ENCODE measurements at regions not wholly inside any gene's neighbourhood (a gene's known extent, or its start where the extent isn't known, plus 50 kb on each side); places are given as distances from the start of the nearest gene placed in this dataset.

DNA sequence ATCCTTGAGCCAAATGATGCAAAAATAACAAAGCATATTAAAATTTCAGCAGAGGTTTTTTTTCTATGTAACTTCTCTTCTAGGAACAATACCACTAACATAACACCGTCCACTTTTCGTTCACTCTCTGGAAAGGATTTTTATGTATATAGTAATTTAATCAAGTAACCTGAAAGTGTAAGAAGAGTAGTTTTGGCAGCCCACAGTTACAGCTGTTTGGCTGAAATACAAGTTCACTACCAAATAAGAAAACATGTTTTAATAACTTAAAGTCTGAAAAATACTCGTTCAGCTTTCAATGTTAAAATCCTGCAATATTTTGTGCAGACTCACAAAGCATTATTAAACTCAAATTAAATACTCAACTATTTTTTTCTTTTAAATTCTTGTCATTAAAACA lies 896.8 kb upstream of the ADGRL4 start:
- Histone ChIP-seq H3K36me3 (ENCODE audit: control insufficient read depth in 2 of 4, insufficient read depth in 4 of 4, low read length in 3 of 4) (no peaks in the 10 kb centered on the region), H4K91ac (replicated peaks; ENCODE audit: insufficient read length, low read length) (no peak overlapping the region), H3K23me2 (ENCODE audit: low read depth, low read length) (no peaks in the 10 kb centered on the region), H3K79me2 (ENCODE audit: control insufficient read depth in 1 of 2, insufficient read depth in 2 of 2, low read length in 2 of 2) (no peaks in the 10 kb centered on the region), H4K20me1 (replicated peaks in 1 of 2; ENCODE audit: control insufficient read depth in 1 of 2, insufficient read depth in 2 of 2, low read length in 2 of 2) (no peaks in the 10 kb centered on the region), H3K4me3 (ENCODE audit: extremely low read depth in 1 of 4, insufficient read depth in 2 of 4, low read depth in 3 of 4, low read length in 4 of 4) (no peak overlapping the region), H2BK15ac (ENCODE audit: low read length) (no peak overlapping the region), H2AFZ (ENCODE audit: low read length) (no peak overlapping the region), H3K9ac (replicated peaks in 1 of 4; ENCODE audit: extremely low read depth in 1 of 4, low read depth in 3 of 4, low read length in 3 of 4) (no peak overlapping the region), H3K14ac (ENCODE audit: insufficient read length) (no peak overlapping the region), H3K27ac (ENCODE audit: low read depth, low read length) (no peak overlapping the region), H2BK20ac (ENCODE audit: low read length) (no peak overlapping the region), H3K23ac (ENCODE audit: insufficient read length) (no peak overlapping the region), H3K4ac (replicated peaks; ENCODE audit: insufficient read length, low read depth, low read length) (no peak overlapping the region), H2AK5ac (ENCODE audit: low read depth, low read length) (no peak overlapping the region), H3K18ac (ENCODE audit: extremely low read depth, low read length) (no peak overlapping the region), H3K4me1 (replicated peaks in 1 of 4; ENCODE audit: control insufficient read depth in 3 of 4, insufficient read depth in 4 of 4, low read length in 3 of 4) (no peaks in the 10 kb centered on the region), H2BK12ac (ENCODE audit: low read depth, low read length) (no peak overlapping the region), H3K9me3 (ENCODE audit: insufficient read depth in 2 of 2, low read depth in 1 of 2, low read length in 1 of 2) (peaks cover 0 to 2% of the 10 kb centered on the region in 2 experiments; a peak in 1 of 4 replicates), H4K8ac (ENCODE audit: extremely low read depth, insufficient read depth, low read length) (no peak overlapping the region), H2BK5ac (ENCODE audit: low read depth, low read length) (no peak overlapping the region), H4K5ac (ENCODE audit: insufficient read length, low read depth, low read length) (no peak overlapping the region), H3K79me1 (ENCODE audit: low read depth, low read length) (no peaks in the 10 kb centered on the region), H2BK120ac (replicated peaks; ENCODE audit: low read depth, low read length) (no peak overlapping the region), H3K4me2 (ENCODE audit: insufficient read depth in 1 of 2, low read depth in 2 of 2, low read length in 2 of 2) (no peak overlapping the region), H3K27me3 (replicated peaks in 1 of 4; ENCODE audit: control insufficient read depth in 3 of 4, extremely low read depth in 1 of 4, insufficient read depth in 3 of 4, low read length in 3 of 4) (no peaks in the 10 kb centered on the region), H3K56ac (replicated peaks; ENCODE audit: insufficient read length, low read depth, low read length) (no peak overlapping the region)
- TF ChIP-seq MAFK (IDR thresholded peaks at IDR 0.05; ENCODE audit: low read depth, low read length) (no peak), SP4 (IDR thresholded peaks at IDR 0.05; ENCODE audit: low read length) (no peak), CTBP2 (IDR thresholded peaks at IDR 0.05; ENCODE audit: borderline replicate concordance, insufficient read depth, insufficient read length, low read length) (no peak), POLR2AphosphoS5 (IDR thresholded peaks at IDR 0.05; ENCODE audit: low read depth, low read length) (no peak), TCF12 (IDR thresholded peaks at IDR 0.05; ENCODE audit: low read depth, low read length) (no peak)
- 94% methylated on average over 3 of the region's 3 CpGs; no CpG with 5 or more reads in 1 of the 2 experiments for WGBS, 2 experiments (ENCODE audit: extremely low coverage in 1 of 2, insufficient coverage in 1 of 2, insufficient read length in 1 of 2, insufficient replicate concordance in 2 of 2, low coverage in 1 of 2, low lambda C conversion rate in 2 of 2, missing lambda C conversion rate in 1 of 2)
- DNase-seq (ENCODE audit: low read depth in 1 of 2, low spot score in 2 of 2) = no peak
- ChIA-PET POLR2A (ENCODE audit: partially characterized antibody) (no interaction called here), CTCF (ENCODE audit: partially characterized antibody) (no interaction called here)
- no peak for FAIRE-seq

Measured in H1 (cell line).